Endodermal cell (in vitro differentiated cells): ENCODE measurements at regions not wholly inside any gene's neighbourhood (a gene's known extent, or its start where the extent isn't known, plus 50 kb on each side); places are given as distances from the start of the nearest gene placed in this dataset.

Experiments used
- DNase-seq: peaks from one replicate; pipeline ENCODE4 v3.0.0-alpha.2; 2017
- H3K27ac ChIP-seq: 2 replicates; pipeline ENCODE4 v1.5.1; 2013; ENCODE audit warnings: mild to moderate bottlenecking, low read depth, low read length, moderate library complexity
- H3K27me3 ChIP-seq: 2 replicates; pipeline ENCODE4 v1.6.1; 2013; ENCODE audit warnings: mild to moderate bottlenecking, low read length, moderate library complexity; ENCODE audit not compliant: insufficient read depth, control insufficient read depth, poor library complexity, severe bottlenecking
- H3K36me3 ChIP-seq: 2 replicates; pipeline ENCODE4 v1.7.0; 2013; ENCODE audit warnings: mild to moderate bottlenecking, low read length, moderate library complexity; ENCODE audit not compliant: control insufficient read depth, insufficient read depth
- H3K4me1 ChIP-seq: one replicate; pipeline ENCODE4 v1.7.0; 2013; ENCODE audit warnings: low read length; ENCODE audit not compliant: control insufficient read depth, insufficient read depth
- H3K4me3 ChIP-seq: 2 replicates; pipeline ENCODE4 v1.5.1; 2013; ENCODE audit warnings: mild to moderate bottlenecking, low read length, moderate library complexity
- H3K9ac ChIP-seq: 2 replicates; pipeline ENCODE4 v1.6.1; 2013; ENCODE audit warnings: mild to moderate bottlenecking, low read length, moderate library complexity; ENCODE audit not compliant: poor library complexity, severe bottlenecking; ENCODE audit errors: extremely low read depth
- H3K9me3 ChIP-seq: 2 replicates; pipeline ENCODE4 v1.6.1; 2013; ENCODE audit warnings: mild to moderate bottlenecking, low read length, moderate library complexity; ENCODE audit not compliant: control insufficient read depth
- H3K27ac Mint-ChIP-seq: 2 replicates; pipeline ENCODE4 v1.8.0; 2020; ENCODE audit warnings: mixed read lengths
- H3K27me3 Mint-ChIP-seq: 2 replicates; pipeline ENCODE4 v1.8.0; 2021; ENCODE audit warnings: mild to moderate bottlenecking, mixed read lengths; ENCODE audit not compliant: insufficient read depth
- H3K36me3 Mint-ChIP-seq: 2 replicates; pipeline ENCODE4 v1.8.0; 2020; ENCODE audit warnings: low read depth, mixed read lengths
- H3K4me1 Mint-ChIP-seq: 2 replicates; pipeline ENCODE4 v1.8.0; 2020; ENCODE audit warnings: mixed read lengths
- H3K4me3 Mint-ChIP-seq: 2 replicates; pipeline ENCODE4 v1.8.0; 2020; ENCODE audit warnings: mild to moderate bottlenecking, moderate library complexity, mixed read lengths
- H3K9me3 Mint-ChIP-seq: 2 replicates; pipeline ENCODE4 v1.8.0; 2020; ENCODE audit warnings: mild to moderate bottlenecking, mixed read lengths
- CTCF ChIP-seq: fragments of 200-600 bp; sonication (generic); conservative IDR thresholded peaks from 2 replicates; pipeline ENCODE4 v1.5.0; 2021; ENCODE audit warnings: antibody characterized with exemption, mild to moderate bottlenecking
- WGBS, 2 experiments: methylation state at CpG; one replicate each; pipeline versions ENCODE4 v1.1.5 to v1.1.7; 2013; ENCODE audit warnings: missing lambda C conversion rate in 2 of 2, mixed read lengths in 1 of 2; ENCODE audit not compliant: insufficient coverage in 1 of 2, insufficient read length in 1 of 2; 5-methylcytosine and 5-hydroxymethylcytosine counted together

GRCh38 chr15:53295574-53295973 is 463.9 kb downstream of the WDR72 start:
- no peak overlapping the region for H3K27ac Mint-ChIP-seq
- 92 to 100% methylated on average over 1 to 5 of the region's 5 CpGs for WGBS, 2 experiments

GRCh38 chr15:53288542-53288941 is 470.9 kb downstream of the WDR72 start:
- H3K4me3 ChIP-seq: no peak overlapping the region
- no peak overlapping the region for H3K9ac ChIP-seq
- H3K9me3 Mint-ChIP-seq: no peaks in the 10 kb centered on the region
- no peak for DNase-seq
- no peak overlapping the region for H3K27ac ChIP-seq
- no peaks in the 10 kb centered on the region for H3K36me3 ChIP-seq
- no peaks in the 10 kb centered on the region for H3K4me1 ChIP-seq
- H3K36me3 Mint-ChIP-seq: no peaks in the 10 kb centered on the region
- H3K27ac Mint-ChIP-seq: no peak overlapping the region
- H3K9me3 ChIP-seq: no peaks in the 10 kb centered on the region
- H3K4me3 Mint-ChIP-seq: no peak overlapping the region
- peaks cover 2% of the 10 kb centered on the region for H3K27me3 Mint-ChIP-seq
- H3K27me3 ChIP-seq: no peaks in the 10 kb centered on the region
- peaks cover 4% of the 10 kb centered on the region for H3K4me1 Mint-ChIP-seq
- 100% methylated on average over 1 of the region's 2 CpGs for WGBS, 2 experiments
- no peak for TF ChIP-seq CTCF

More at GRCh38 chr15:53295574-53295973, 463.9 kb downstream of the WDR72 start:
- TF ChIP-seq CTCF: no peak
- Histone ChIP-seq H3K27ac (no peak overlapping the region), H3K4me1 (no peaks in the 10 kb centered on the region), H3K36me3 (no peaks in the 10 kb centered on the region), H3K9ac (no peak overlapping the region), H3K27me3 (no peaks in the 10 kb centered on the region), H3K9me3 (no peaks in the 10 kb centered on the region), H3K4me3 (no peak overlapping the region)
- H3K9me3 Mint-ChIP-seq: no peaks in the 10 kb centered on the region
- no peak overlapping the region for H3K4me3 Mint-ChIP-seq
- DNase-seq: no peak
- no peaks in the 10 kb centered on the region for H3K36me3 Mint-ChIP-seq
- H3K4me1 Mint-ChIP-seq: peaks cover 19% of the 10 kb centered on the region
- H3K27me3 Mint-ChIP-seq: no peaks in the 10 kb centered on the region

GRCh38 chr15:53274630-53275029 is 484.5 kb upstream of the ONECUT1 start:
- H3K27me3 Mint-ChIP-seq: peaks cover 4% of the 10 kb centered on the region
- H3K9me3 Mint-ChIP-seq: peaks cover 4% of the 10 kb centered on the region
- no peaks in the 10 kb centered on the region for H3K9me3 ChIP-seq
- 70 to 71% methylated on average over 4 of the region's 4 CpGs for WGBS, 2 experiments
- no peak for DNase-seq
- H3K27ac ChIP-seq: no peak overlapping the region
- H3K4me1 ChIP-seq: peaks cover 5% of the 10 kb centered on the region
- H3K4me3 ChIP-seq: no peak overlapping the region
- peaks cover 28% of the 10 kb centered on the region for H3K4me1 Mint-ChIP-seq
- H3K36me3 ChIP-seq: no peaks in the 10 kb centered on the region
- no peak overlapping the region for H3K27ac Mint-ChIP-seq
- no peak overlapping the region for H3K9ac ChIP-seq
- no peak overlapping the region for H3K4me3 Mint-ChIP-seq
- no peaks in the 10 kb centered on the region for H3K36me3 Mint-ChIP-seq
- TF ChIP-seq CTCF: no peak
- no peaks in the 10 kb centered on the region for H3K27me3 ChIP-seq
